GM21717 (cell line): ENCODE measurements at regions not wholly inside any gene's neighbourhood (a gene's known extent, or its start where the extent isn't known, plus 50 kb on each side); places are given as distances from the start of the nearest gene placed in this dataset.

ENCODE experiments used
- ATAC-seq: cut with Tn5 transposase; IDR thresholded peaks from one replicate; pipeline ENCODE4 v1.9.1; 2021; ENCODE audit warnings: mild to moderate bottlenecking, moderate library complexity; ENCODE audit not compliant: unreplicated experiment

- ATAC-seq: no peak
These were observed 873.1 kb upstream of the TMEM132C start for GRCh38 chr12:127393896-127394295.

GRCh38 chr12:127396734-127397133 is 870.2 kb upstream of the TMEM132C start:
- ATAC-seq: no peak

GRCh38 chr12:127398016-127398710 is 868.8 kb upstream of the TMEM132C start:
- ATAC-seq: no peak

- ATAC-seq: no peak
These were observed 867.5 kb upstream of the TMEM132C start for GRCh38 chr12:127399451-127399850.

- no peak for ATAC-seq
These were observed 866.7 kb upstream of the TMEM132C start for GRCh38 chr12:127400221-127400620.

GRCh38 chr12:127401005-127401404 is 866.0 kb upstream of the TMEM132C start:
- no peak for ATAC-seq

- no peak for ATAC-seq
These were observed 865.4 kb upstream of the TMEM132C start for GRCh38 chr12:127401536-127401935.

GRCh38 chr12:127411166-127411915 is 855.6 kb upstream of the TMEM132C start:
- no peak for ATAC-seq

- no peak for ATAC-seq
These were observed 855.0 kb upstream of the TMEM132C start for GRCh38 chr12:127411981-127412380.

- no peak for ATAC-seq
These were observed 854.1 kb upstream of the TMEM132C start for GRCh38 chr12:127412866-127413265.

- ATAC-seq: no peak
These were observed 852.8 kb upstream of the TMEM132C start for GRCh38 chr12:127414186-127414585.

GRCh38 chr12:127414636-127415035 is 852.3 kb upstream of the TMEM132C start:
- ATAC-seq: no peak

- no peak for ATAC-seq
These were observed 850.2 kb upstream of the TMEM132C start for GRCh38 chr12:127416796-127417195.

- no peak for ATAC-seq
These were observed 847.9 kb upstream of the TMEM132C start for GRCh38 chr12:127419111-127419510.

GRCh38 chr12:127421614-127422013 is 845.4 kb upstream of the TMEM132C start:
- ATAC-seq: no peak

GRCh38 chr12:127422935-127423566 is 843.9 kb upstream of the TMEM132C start:
- ATAC-seq: no peak

- ATAC-seq: no peak
These were observed 841.5 kb upstream of the TMEM132C start for GRCh38 chr12:127425474-127425873.

GRCh38 chr12:127428420-127428819 is 838.5 kb upstream of the TMEM132C start:
- ATAC-seq: no peak

GRCh38 chr12:127429551-127430285 is 837.3 kb upstream of the TMEM132C start:
- ATAC-seq: no peak

GRCh38 chr12:127430401-127430800 is 836.6 kb upstream of the TMEM132C start:
- ATAC-seq: no peak

- ATAC-seq: no peak
These were observed 835.8 kb upstream of the TMEM132C start for GRCh38 chr12:127431177-127431576.
